CD4-positive, alpha-beta T cell treated with Interleukin-2 at 100 ng/mL for 4 hours (primary cell): ENCODE measurements at regions not wholly inside any gene's neighbourhood (a gene's known extent, or its start where the extent isn't known, plus 50 kb on each side); places are given as distances from the start of the nearest gene placed in this dataset.

ENCODE experiments used
- DNase-seq: peaks from one replicate; pipeline ENCODE4 v3.0.0-alpha.2; 2020; ENCODE audit warnings: low spot score

DNA sequence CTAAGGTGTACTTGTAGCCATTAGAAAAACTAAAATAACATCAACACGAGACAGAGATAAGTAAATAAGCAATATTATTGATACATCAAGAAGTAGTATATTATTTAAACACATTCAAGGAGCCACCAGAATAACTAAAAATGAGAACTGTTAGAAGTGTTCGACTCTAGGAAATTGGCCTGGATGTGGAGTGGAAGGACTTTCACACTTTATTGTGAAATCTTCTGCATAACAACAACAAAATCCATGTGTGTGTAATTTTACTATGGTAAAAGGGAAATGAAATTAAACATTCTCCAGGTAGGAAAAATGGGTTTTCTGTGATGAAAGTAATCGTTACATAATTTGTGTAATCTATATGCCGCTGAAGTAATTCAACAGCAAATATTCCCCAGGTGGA lies 96.3 kb upstream of the RNF152 start:
- DNase-seq, result no peak

- no peak for DNase-seq
Measured at GRCh38 chr18:61988100-61988499, 95.3 kb upstream of the RNF152 start.

- no peak for DNase-seq
Measured at GRCh38 chr18:61985681-61986080, 92.9 kb upstream of the RNF152 start.

DNA sequence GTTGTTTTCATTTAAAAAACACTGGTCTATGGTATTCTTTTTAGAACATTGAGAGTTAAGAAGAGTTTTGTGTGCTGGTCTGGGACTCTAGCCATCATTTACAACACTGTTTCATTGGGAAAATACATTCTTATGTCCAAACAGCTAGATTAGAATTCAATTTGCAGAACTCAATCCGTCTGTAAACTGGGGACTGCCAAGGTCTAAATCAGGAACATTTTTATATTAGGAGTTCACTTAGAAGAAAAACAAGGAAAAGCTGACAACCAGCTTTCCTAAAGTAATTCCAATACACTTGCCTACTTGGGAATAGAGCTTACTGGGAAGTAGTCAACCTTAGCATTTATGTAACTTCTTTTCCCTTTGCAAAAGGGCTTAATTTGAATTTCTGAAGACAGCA lies 91.5 kb upstream of the RNF152 start:
- DNase-seq, result no peak

- DNase-seq, result no peak
Measured at GRCh38 chr18:61982475-61982874, 89.7 kb upstream of the RNF152 start.

DNA sequence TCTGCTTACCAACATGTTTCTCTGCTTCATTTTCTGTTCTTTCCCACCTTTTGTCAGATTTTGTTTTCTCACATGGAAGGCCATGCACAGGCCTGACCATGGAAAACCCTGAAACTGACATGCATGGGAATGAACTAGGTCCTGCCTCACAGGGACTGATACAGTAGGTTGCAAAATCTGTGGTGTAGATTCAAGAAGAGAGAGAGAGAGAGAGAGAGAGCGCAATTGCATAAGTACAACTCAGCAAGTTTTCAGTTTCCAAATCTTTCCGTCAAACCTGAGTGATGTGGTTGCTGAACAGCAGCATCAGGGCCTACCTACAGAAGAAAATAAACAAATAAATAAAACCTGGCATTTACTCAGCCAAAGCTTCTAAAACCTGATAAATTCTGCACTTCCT lies 87.5 kb upstream of the RNF152 start:
- no peak for DNase-seq

- peak; percentile 61 for DNase-seq
Measured at GRCh38 chr18:61975526-61976326, 82.9 kb upstream of the RNF152 start.

DNA sequence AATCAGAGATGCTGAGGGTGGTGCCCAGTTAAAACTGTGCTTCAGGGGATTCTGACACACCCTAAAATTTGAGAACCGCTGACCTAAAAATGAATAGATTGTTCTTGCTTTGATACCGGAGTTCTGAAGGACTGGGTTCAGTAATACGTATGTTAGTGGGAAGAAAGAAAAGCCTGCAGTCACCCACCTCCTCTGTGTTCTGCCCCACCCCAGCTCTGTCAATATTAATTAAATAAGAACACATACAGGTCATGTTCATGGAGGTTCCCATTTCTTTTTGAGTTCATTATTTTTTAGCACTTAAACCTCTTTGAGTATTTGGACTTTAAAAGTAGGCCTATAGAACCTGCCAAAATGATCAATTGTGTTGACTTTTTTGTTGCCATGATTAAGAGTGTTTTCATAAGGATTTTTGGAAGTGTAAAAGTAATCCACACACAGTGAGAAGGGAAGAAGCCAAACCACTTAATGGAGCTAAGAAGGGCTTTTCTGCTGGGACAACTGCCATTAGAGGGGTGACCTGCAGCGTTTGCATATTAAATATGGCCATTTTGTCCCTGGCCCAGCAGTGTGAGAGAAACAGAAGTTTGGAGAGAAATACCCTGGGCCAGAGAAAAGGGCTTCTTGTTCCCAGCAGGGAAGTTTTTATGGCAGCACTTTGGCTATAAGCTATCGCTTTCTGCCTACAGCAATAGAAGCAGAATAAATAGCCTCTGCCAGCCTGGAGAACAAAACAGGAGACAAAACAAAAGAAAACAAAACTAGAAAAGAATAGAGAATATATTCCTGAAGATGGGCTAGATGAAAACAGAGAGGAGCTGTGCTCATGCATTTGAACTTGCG lies 80.7 kb upstream of the RNF152 start:
- no peak for DNase-seq

GRCh38 chr18:61972389-61973264 lies 79.8 kb upstream of the RNF152 start:
- DNase-seq, result no peak

DNA sequence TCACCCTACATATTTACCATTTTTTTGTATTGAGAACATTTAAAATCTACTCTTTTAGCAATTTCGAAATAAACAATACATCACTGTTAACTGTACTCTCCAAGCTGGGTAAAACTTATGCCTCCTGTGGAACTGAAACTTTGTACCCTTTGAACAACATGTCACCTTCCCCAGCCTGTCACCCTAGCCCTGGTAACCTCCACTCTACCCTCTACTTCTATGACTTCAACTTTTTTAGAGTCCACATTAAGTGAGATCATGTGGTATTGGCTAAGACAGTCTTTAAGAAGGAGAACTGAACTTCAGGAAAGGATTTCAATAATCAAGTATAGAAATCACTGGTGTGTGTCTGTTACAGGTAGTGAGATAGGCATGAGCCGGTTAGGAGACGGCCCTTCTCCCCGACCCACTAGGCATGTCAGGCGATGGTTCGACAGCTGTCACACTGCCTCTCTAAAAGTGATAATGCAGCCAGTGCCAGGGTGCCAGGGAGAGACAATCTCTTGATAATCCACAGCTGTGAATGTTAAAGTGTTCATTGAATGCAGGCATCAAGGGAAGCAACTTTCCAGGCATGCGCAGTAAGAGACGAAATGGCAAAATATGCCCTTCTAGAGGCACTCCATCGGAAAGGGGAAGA lies 74.6 kb upstream of the RNF152 start:
- DNase-seq, result no peak

DNA sequence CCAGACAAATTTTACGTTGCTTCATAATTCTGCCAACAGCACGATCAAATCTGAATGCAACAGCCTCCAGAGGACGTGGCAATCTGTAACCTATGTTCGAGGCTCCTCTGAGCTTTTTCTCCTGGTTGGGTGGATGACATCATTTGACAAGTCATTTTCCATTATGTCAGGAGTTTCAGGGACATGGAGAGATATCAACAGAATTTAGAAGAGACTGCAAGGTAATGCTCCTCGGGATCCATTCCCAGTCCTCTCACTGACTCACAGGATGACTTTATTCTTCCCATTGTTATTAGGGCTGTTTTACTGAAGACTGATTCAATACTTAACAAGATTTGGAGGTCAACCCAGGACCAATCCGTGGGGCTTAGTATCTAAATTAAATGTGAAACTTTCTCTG lies 72.5 kb upstream of the RNF152 start:
- no peak for DNase-seq

- DNase-seq, result no peak
Measured at GRCh38 chr18:61964616-61965015, 71.8 kb upstream of the RNF152 start.

GRCh38 chr18:61963705-61964104 lies 70.9 kb upstream of the RNF152 start:
- DNase-seq, result no peak

GRCh38 chr18:61957801-61958516 lies 65.2 kb upstream of the RNF152 start:
- no peak for DNase-seq

DNA sequence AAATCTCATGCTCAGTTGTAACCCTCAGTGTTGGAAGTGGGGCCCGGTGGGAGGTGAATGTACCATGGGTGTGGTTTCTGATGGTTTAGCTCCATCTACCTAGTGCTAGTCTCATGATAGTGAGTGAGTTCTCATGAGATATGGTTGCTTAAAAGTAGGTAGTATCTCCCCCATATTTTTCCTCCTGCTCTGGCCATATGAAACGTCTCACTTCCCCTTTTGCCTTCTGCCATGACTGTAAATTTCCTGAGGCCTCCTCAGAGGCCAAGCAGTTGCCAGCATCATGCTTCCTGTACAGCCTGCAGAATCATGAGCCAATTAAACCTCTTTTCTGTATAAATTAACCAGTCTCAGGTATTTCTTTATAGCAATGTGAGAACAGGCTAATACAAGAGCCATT lies 62.8 kb upstream of the RNF152 start:
- DNase-seq, result no peak

- DNase-seq, result no peak
Measured at GRCh38 chr18:61954096-61954746, 61.4 kb upstream of the RNF152 start.

DNA sequence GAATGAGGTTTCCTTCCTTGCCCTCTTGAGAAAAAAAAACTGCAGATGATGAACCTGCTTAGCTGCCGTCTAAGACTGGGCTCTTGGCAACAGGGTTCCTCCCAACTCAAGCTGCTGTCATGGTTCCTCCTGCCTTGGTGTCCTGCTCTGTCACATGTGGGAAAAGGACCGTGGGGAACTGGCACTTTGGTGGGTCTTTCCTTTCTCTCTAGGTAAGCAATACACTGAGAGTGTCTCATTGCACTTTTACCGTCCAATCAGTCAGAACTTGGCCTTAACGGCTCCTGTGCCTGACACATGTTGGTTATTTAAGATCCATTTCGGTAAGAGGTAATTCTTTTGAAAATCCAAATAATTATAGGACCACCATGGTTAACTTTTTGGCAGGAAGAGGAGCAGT lies 60.8 kb upstream of the RNF152 start:
- no peak for DNase-seq

DNA sequence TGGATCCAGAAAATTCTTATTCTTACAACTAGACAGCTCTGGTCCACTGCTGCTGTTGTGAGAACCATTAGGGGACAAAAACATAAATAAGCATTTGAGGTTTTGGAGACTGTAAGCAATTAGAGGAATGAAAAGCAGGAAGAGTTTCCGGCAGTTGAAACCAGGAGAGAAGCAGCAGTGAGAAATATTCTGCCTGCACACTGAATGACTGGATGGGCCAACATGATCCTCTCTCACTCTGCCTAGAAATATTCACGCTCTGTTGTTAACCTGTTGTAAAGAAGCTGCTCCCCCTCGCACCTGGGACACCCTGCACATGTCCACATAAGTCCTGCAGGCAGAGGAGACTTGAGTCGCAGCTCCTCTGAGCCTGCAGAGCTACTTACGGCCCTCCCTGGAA lies 60.4 kb upstream of the RNF152 start:
- no peak for DNase-seq

GRCh38 chr18:61951396-61951795 lies 58.6 kb upstream of the RNF152 start:
- DNase-seq, result no peak

GRCh38 chr18:61950371-61950770 lies 57.6 kb upstream of the RNF152 start:
- DNase-seq, result no peak

GRCh38 chr18:61949946-61950345 lies 57.1 kb upstream of the RNF152 start:
- DNase-seq, result no peak
